Activated CD8-positive, alpha-beta T cell treated with anti-CD3 and anti-CD28 coated beads for 36 hours (primary cell): ENCODE measurements at regions not wholly inside any gene's neighbourhood (a gene's known extent, or its start where the extent isn't known, plus 50 kb on each side); places are given as distances from the start of the nearest gene placed in this dataset.

Experiments
- ATAC-seq: fragments of 200-7000 bp; cut with Tn5 transposase; one replicate; pipeline ENCODE4 v1.10.0; 2021; ENCODE audit warnings: mild to moderate bottlenecking, moderate library complexity
- CTCF ChIA-PET: fragments of 350-600 bp; sonication (Branson Sonifier 250); formaldehyde crosslinking; loops from one replicate; lab custom pipeline; 2021; ENCODE audit warnings: antibody characterized with exemption; lab: Charles Lee
- POLR2A ChIA-PET: fragments of 350-600 bp; sonication (Branson Sonifier 250); formaldehyde crosslinking; loops from one replicate; lab custom pipeline; 2021; ENCODE audit warnings: antibody characterized with exemption; lab: Charles Lee
- DNase-seq: peaks from one replicate; pipeline ENCODE4 v3.0.0-alpha.2; 2020
- H3K27ac Mint-ChIP-seq: one replicate; pipeline ENCODE4 v1.8.0; 2021; ENCODE audit warnings: mild to moderate bottlenecking, mixed read lengths
- H3K27me3 Mint-ChIP-seq: one replicate; pipeline ENCODE4 v1.8.0; 2021; ENCODE audit warnings: mixed read lengths
- H3K36me3 Mint-ChIP-seq: one replicate; pipeline ENCODE4 v1.8.0; 2021; ENCODE audit warnings: low read depth, mixed read lengths
- H3K4me1 Mint-ChIP-seq: one replicate; pipeline ENCODE4 v1.8.0; 2021; ENCODE audit warnings: low read depth, mixed read lengths
- H3K4me3 Mint-ChIP-seq: one replicate; pipeline ENCODE4 v1.8.0; 2021; ENCODE audit warnings: mild to moderate bottlenecking, moderate library complexity, mixed read lengths
- H3K9me3 Mint-ChIP-seq: one replicate; pipeline ENCODE4 v1.8.0; 2021; ENCODE audit warnings: mixed read lengths
- CTCF ChIP-seq: fragments of 200-600 bp; IDR thresholded peaks from one replicate; pipeline ENCODE4 v1.8.0; 2022; ENCODE audit warnings: antibody characterized with exemption, mild to moderate bottlenecking
- intact Hi-C: fragments of 100-400 bp; cut with micrococcal nuclease; formaldehyde crosslinking; loops from one replicate; pipeline ENCODE4 v1.10.0; 2022

GRCh38 chr16:59216291-59216690 is 482.2 kb upstream of the GOT2 start:
- POLR2A ChIA-PET = no interaction called here
- Mint-ChIP-seq H3K4me3 (no peak overlapping the region), H3K4me1 (peaks cover 6% of the 10 kb centered on the region), H3K27me3 (peaks cover 2% of the 10 kb centered on the region), H3K36me3 (no peaks in the 10 kb centered on the region), H3K9me3 (no peaks in the 10 kb centered on the region), H3K27ac (no peak overlapping the region)
- no peak for DNase-seq
- no peak for ATAC-seq
- intact Hi-C loops = no loop called here
- CTCF ChIA-PET = no interaction called here
- TF ChIP-seq CTCF = no peak

- ATAC-seq (no peak), DNase-seq (no peak)
- Mint-ChIP-seq H3K36me3 (no peaks in the 10 kb centered on the region), H3K27me3 (peaks cover 2% of the 10 kb centered on the region), H3K4me1 (peaks cover 6% of the 10 kb centered on the region), H3K27ac (no peak overlapping the region), H3K4me3 (no peak overlapping the region), H3K9me3 (no peaks in the 10 kb centered on the region)
- CTCF ChIA-PET = no interaction called here
- POLR2A ChIA-PET = no interaction called here
- no peak for TF ChIP-seq CTCF
- intact Hi-C loops = no loop called here
These were observed 480.3 kb upstream of the GOT2 start for GRCh38 chr16:59214455-59214854.

- POLR2A ChIA-PET = interaction anchor here (0.9 kb wide), 1 partner anchor 399 kb away, joined by 3 read pairs; no protein-coding TSS in a partner anchor
These were observed 479.8 kb upstream of the GOT2 start for GRCh38 chr16:59213952-59214351.

GRCh38 chr16:59212492-59213024 is 478.4 kb upstream of the GOT2 start:
- intact Hi-C loops = no loop called here
- DNase-seq = no peak
- peaks cover 6% of the 10 kb centered on the region for H3K4me1 Mint-ChIP-seq
- no peaks in the 10 kb centered on the region for H3K36me3 Mint-ChIP-seq
- H3K27me3 Mint-ChIP-seq = no peaks in the 10 kb centered on the region
- H3K27ac Mint-ChIP-seq = no peak overlapping the region
- no peak for TF ChIP-seq CTCF
- ChIA-PET POLR2A (no interaction called here), CTCF (no interaction called here)
- no peaks in the 10 kb centered on the region for H3K9me3 Mint-ChIP-seq
- H3K4me3 Mint-ChIP-seq = no peak overlapping the region
- peak; percentile 24 for ATAC-seq

More at GRCh38 chr16:59213952-59214351, 479.8 kb upstream of the GOT2 start:
- DNase-seq (no peak), ATAC-seq (no peak)
- TF ChIP-seq CTCF = no peak
- CTCF ChIA-PET = no interaction called here
- peaks cover 6% of the 10 kb centered on the region for H3K4me1 Mint-ChIP-seq
- no peaks in the 10 kb centered on the region for H3K9me3 Mint-ChIP-seq
- intact Hi-C loops = no loop called here
- H3K36me3 Mint-ChIP-seq = no peaks in the 10 kb centered on the region
- peaks cover 2% of the 10 kb centered on the region for H3K27me3 Mint-ChIP-seq
- no peak overlapping the region for H3K27ac Mint-ChIP-seq
- H3K4me3 Mint-ChIP-seq = no peak overlapping the region

- Mint-ChIP-seq H3K9me3 (no peaks in the 10 kb centered on the region), H3K27me3 (no peaks in the 10 kb centered on the region), H3K4me3 (no peak overlapping the region), H3K27ac (no peak overlapping the region), H3K36me3 (no peaks in the 10 kb centered on the region), H3K4me1 (peaks cover 6% of the 10 kb centered on the region)
- ATAC-seq (no peak), DNase-seq (no peak)
- TF ChIP-seq CTCF = no peak
- POLR2A ChIA-PET = no interaction called here
- CTCF ChIA-PET = no interaction called here
- intact Hi-C loops = no loop called here
These were observed 476.9 kb upstream of the GOT2 start for GRCh38 chr16:59210955-59211541.
